Loucy (cell line): ENCODE measurements at regions not wholly inside any gene's neighbourhood (a gene's known extent, or its start where the extent isn't known, plus 50 kb on each side); places are given as distances from the start of the nearest gene placed in this dataset.

Experiments used
- H2AFZ ChIP-seq: fragments of 200-600 bp; sonication (generic); 2 replicates; pipeline ENCODE4 v1.6.0; 2016; ENCODE audit warnings: antibody characterized with exemption, mild to moderate bottlenecking, low read length, moderate library complexity
- H3F3A ChIP-seq: fragments of 200-600 bp; 2 replicates; pipeline ENCODE4 v1.6.0; 2016; ENCODE audit warnings: antibody characterized with exemption, low read depth, mild to moderate bottlenecking
- H3K27me3 ChIP-seq: fragments of 200-600 bp; sonication (generic); 2 replicates; pipeline ENCODE4 v1.6.1; 2014; ENCODE audit warnings: low read length, mild to moderate bottlenecking; ENCODE audit not compliant: insufficient read depth, poor library complexity, severe bottlenecking
- H3K36me3 ChIP-seq: fragments of 200-600 bp; sonication (generic); 2 replicates; pipeline ENCODE4 v1.6.1; 2016; ENCODE audit warnings: low read length; ENCODE audit not compliant: insufficient read depth
- H3K4me1 ChIP-seq: fragments of 200-600 bp; sonication (generic); 2 replicates; pipeline ENCODE4 v1.5.1; 2014; ENCODE audit warnings: low read length, mild to moderate bottlenecking; ENCODE audit not compliant: insufficient read depth, poor library complexity, severe bottlenecking
- H3K4me2 ChIP-seq: fragments of 200-600 bp; sonication (generic); 2 replicates; pipeline ENCODE4 v1.6.0; 2014; ENCODE audit warnings: antibody characterized with exemption, low read length, low read depth, mild to moderate bottlenecking; ENCODE audit not compliant: poor library complexity, severe bottlenecking
- H3K4me3 ChIP-seq: fragments of 200-600 bp; sonication (generic); 2 replicates; pipeline ENCODE4 v1.5.1; 2014; ENCODE audit warnings: low read length, mild to moderate bottlenecking, mixed read lengths; ENCODE audit not compliant: poor library complexity, severe bottlenecking
- H3K79me2 ChIP-seq: fragments of 200-600 bp; sonication (generic); 2 replicates; pipeline ENCODE4 v1.6.1; 2014; ENCODE audit warnings: low read length; ENCODE audit not compliant: insufficient read depth
- H3K9ac ChIP-seq: fragments of 200-600 bp; sonication (generic); 2 replicates; pipeline ENCODE4 v1.6.0; 2014; ENCODE audit warnings: mild to moderate bottlenecking, low read depth, low read length, moderate library complexity; ENCODE audit not compliant: poor library complexity, severe bottlenecking
- H3K9me2 ChIP-seq: fragments of 200-600 bp; sonication (generic); replicated peaks from 2 replicates; pipeline ENCODE4 v1.6.1; 2016; ENCODE audit warnings: low read depth, low read length, mixed read lengths
- H3K9me3 ChIP-seq: fragments of 200-600 bp; sonication (generic); 2 replicates; pipeline ENCODE4 v1.6.1; 2014; ENCODE audit warnings: mild to moderate bottlenecking, antibody characterized with exemption, low read length, low read depth; ENCODE audit not compliant: insufficient read depth
- H4K20me1 ChIP-seq: fragments of 200-600 bp; sonication (generic); 2 replicates; pipeline ENCODE4 v1.6.0; 2014; ENCODE audit warnings: antibody characterized with exemption, low read length, mild to moderate bottlenecking; ENCODE audit not compliant: insufficient read depth, poor library complexity, severe bottlenecking
- CTCF ChIP-seq: fragments of 200-600 bp; sonication (generic); conservative IDR thresholded peaks from 2 replicates; pipeline ENCODE4 v1.5.1; 2014; ENCODE audit warnings: mild to moderate bottlenecking, antibody characterized with exemption, low read length
- EZH2phosphoT487 ChIP-seq: fragments of 200-600 bp; IDR thresholded peaks from 2 replicates; pipeline ENCODE4 v1.6.1; 2018; ENCODE audit warnings: antibody characterized with exemption, mild to moderate bottlenecking, moderate library complexity, borderline replicate concordance

DNA sequence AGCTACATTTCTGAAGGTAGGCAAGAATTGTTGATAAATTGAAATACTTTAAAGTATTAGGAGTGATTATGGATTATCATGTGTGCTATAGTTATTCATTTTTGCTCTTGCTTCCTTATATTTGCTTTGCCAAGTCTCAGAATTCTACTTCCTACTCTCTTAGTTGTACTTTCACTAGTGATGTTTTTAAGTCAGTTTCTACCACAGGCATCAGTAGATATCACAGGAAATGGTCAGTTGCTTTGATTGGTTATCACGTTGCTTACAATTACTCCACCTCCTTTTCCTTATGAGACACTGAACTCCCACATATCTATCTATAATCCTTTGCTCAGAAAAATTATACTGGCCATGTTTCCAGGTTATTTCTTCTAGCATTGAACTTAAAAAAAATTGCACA lies 472.8 kb downstream of the DMRTA1 start:
- no peaks in the 10 kb centered on the region for H3K79me2 ChIP-seq
- no peaks in the 10 kb centered on the region for H3F3A ChIP-seq
- H3K9me2 ChIP-seq: no peaks in the 10 kb centered on the region
- H3K27me3 ChIP-seq: no peaks in the 10 kb centered on the region
- TF ChIP-seq CTCF (no peak), EZH2phosphoT487 (no peak)
- no peak overlapping the region for H3K4me3 ChIP-seq
- H3K4me2 ChIP-seq: no peak overlapping the region
- no peaks in the 10 kb centered on the region for H3K4me1 ChIP-seq
- no peaks in the 10 kb centered on the region for H3K36me3 ChIP-seq
- H3K9me3 ChIP-seq: no peaks in the 10 kb centered on the region
- H4K20me1 ChIP-seq: no peaks in the 10 kb centered on the region
- no peak overlapping the region for H2AFZ ChIP-seq
- no peak overlapping the region for H3K9ac ChIP-seq

DNA sequence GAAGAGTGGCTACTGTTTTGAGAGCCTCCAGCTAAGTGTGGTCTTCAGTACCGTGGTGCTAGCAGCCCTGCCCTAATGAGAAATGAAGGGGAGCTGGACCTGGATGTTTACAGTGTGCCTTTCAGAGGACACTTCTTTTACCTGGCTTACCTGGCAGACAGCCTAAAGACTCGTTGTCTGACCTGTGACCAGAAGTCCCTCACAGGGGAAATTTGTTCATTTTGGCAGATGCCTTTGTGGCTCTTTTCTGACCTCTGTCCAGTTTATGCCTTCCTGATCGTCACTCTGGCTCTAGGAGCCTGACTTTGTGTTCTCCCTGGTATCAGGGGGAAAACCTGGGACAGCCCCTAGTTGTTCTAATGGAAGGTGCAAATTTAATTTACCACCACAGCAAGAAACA lies 475.1 kb downstream of the DMRTA1 start:
- TF ChIP-seq EZH2phosphoT487: no peak
- TF ChIP-seq CTCF: no peak
- H3K79me2 ChIP-seq: no peaks in the 10 kb centered on the region
- no peak overlapping the region for H3K4me2 ChIP-seq
- no peak overlapping the region for H3K9ac ChIP-seq
- no peaks in the 10 kb centered on the region for H3K36me3 ChIP-seq
- no peaks in the 10 kb centered on the region for H3K27me3 ChIP-seq
- H3K4me3 ChIP-seq: no peak overlapping the region
- no peaks in the 10 kb centered on the region for H3K4me1 ChIP-seq
- H4K20me1 ChIP-seq: no peaks in the 10 kb centered on the region
- no peak overlapping the region for H2AFZ ChIP-seq
- no peaks in the 10 kb centered on the region for H3K9me2 ChIP-seq
- H3F3A ChIP-seq: no peaks in the 10 kb centered on the region
- no peaks in the 10 kb centered on the region for H3K9me3 ChIP-seq

DNA sequence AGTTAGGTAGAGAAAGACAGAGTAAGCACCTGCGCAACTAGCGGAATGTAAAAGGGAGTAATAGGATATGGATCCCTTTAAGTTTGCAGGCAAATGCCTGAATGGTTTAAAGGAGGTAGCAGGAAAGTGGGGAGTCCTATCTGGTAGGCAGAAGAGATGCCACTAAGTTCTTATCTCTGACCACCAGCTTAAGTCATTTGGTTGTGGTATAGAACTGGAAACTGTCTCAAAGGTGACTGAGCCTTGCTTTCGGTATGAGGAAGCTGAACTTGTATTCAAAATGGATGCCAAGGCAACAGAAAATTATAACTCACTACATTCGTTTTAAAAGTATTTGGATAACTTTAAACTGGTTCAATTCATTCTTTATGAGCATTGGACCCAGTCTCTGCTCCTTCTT lies 475.6 kb downstream of the DMRTA1 start:
- Histone ChIP-seq H3K9ac (no peak overlapping the region), H3K27me3 (no peaks in the 10 kb centered on the region), H3K79me2 (no peaks in the 10 kb centered on the region), H3K4me3 (no peak overlapping the region), H3K9me3 (no peaks in the 10 kb centered on the region), H3K36me3 (no peaks in the 10 kb centered on the region), H4K20me1 (no peaks in the 10 kb centered on the region), H2AFZ (no peak overlapping the region), H3K9me2 (no peaks in the 10 kb centered on the region), H3K4me1 (no peaks in the 10 kb centered on the region), H3K4me2 (no peak overlapping the region), H3F3A (no peaks in the 10 kb centered on the region)
- TF ChIP-seq CTCF (no peak), EZH2phosphoT487 (no peak)
